ENCODE measurements at regions not wholly inside any gene's neighbourhood (a gene's known extent, or its start where the extent isn't known, plus 50 kb on each side); places are given as distances from the start of the nearest gene placed in this dataset.
"Not testable (repeated sequence)": the region's sequence is repeated elsewhere in the genome, so short reads cannot be mapped to it uniquely, and the experiment has no call there.

DNA sequence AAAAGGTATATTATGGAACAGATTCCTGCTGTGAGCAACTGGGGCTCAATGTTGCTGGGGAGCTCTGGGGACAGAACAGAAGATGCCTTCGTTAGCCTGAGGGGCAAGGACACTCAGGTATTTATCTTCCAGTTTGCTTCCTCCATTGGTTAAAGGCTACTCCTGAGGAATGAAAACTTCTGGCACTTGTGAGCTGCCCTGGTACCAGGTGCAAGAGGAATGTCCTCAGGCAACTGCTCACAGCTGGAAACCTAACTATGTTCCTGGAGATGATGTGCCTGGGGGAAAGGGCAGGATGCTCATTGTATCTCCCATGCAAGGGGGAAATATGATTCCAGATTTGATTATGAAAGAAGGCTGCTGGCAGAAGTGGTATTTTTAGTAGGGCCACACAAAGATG, 54.0 kb upstream of the BBX start:
- no peak for DNase-seq (ENCODE audit: low read depth in 2 of 2)

- DNase-seq (ENCODE audit: low read depth in 2 of 2) = not testable (repeated sequence)
Observed at GRCh38 chr3:107470496-107470895, 52.3 kb upstream of the BBX start.
